ENCODE measurements at regions not wholly inside any gene's neighbourhood (a gene's known extent, or its start where the extent isn't known, plus 50 kb on each side); places are given as distances from the start of the nearest gene placed in this dataset.

DNA sequence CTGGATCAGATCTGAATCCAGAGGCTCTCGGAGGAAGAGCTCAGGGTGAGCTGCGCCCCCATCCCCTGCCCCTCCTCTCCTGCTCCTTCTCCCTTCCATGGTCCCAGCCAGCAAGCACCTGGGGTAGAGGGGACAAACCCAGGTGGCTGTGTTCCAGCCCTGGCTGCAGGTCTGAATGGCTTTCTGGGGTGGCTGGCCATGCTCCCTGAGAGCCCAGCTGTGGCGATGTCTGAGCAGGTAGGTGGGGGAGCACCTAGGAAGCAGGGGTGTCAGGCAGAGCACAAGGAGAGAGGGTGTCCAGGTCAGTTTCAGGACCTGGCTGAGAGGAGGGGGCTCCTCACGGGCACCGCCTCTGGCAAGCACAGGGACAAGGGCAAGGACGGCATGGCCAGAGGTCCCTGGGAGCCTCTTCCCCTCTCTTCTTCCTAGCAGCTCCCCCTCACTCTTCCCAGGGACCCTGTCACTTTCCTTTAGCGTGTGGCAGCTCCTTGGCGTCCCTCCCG is 310.0 kb downstream of the SEC14L1 start:
- DNase-seq: no peak

DNA sequence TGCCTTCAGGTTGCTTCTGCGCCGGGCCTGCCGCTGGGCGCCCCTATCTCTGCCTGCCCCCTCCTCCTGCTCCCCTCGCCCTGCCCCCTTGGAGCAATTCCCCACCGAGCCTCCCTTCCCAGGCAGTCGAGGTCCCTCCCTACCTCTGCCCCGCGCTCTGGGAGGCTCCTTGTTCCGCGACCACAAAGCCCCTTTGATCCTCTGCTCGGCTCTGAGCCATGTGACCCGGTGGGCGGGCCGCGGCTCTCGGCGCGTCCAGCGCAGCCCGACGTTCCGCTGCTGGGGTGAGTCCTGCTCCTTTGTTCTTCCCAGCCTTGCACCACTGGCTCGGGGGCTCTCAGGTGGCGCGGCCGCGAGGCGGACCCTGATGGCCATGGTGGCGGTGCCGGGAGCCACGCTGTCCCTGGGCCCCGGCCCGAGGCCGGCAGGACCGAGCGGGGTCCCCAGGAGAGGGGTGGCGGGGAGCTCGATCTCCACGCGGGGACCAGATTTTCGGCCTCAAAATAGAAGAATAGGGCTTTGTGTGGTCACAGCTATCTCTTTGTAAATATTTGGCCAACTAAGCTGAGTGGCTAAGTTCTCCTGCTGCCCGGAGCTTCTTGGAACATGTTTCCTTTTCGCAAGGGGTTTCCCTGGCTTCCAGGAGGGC is 310.6 kb downstream of the SEC14L1 start:
- DNase-seq: peak; percentile 54

DNA sequence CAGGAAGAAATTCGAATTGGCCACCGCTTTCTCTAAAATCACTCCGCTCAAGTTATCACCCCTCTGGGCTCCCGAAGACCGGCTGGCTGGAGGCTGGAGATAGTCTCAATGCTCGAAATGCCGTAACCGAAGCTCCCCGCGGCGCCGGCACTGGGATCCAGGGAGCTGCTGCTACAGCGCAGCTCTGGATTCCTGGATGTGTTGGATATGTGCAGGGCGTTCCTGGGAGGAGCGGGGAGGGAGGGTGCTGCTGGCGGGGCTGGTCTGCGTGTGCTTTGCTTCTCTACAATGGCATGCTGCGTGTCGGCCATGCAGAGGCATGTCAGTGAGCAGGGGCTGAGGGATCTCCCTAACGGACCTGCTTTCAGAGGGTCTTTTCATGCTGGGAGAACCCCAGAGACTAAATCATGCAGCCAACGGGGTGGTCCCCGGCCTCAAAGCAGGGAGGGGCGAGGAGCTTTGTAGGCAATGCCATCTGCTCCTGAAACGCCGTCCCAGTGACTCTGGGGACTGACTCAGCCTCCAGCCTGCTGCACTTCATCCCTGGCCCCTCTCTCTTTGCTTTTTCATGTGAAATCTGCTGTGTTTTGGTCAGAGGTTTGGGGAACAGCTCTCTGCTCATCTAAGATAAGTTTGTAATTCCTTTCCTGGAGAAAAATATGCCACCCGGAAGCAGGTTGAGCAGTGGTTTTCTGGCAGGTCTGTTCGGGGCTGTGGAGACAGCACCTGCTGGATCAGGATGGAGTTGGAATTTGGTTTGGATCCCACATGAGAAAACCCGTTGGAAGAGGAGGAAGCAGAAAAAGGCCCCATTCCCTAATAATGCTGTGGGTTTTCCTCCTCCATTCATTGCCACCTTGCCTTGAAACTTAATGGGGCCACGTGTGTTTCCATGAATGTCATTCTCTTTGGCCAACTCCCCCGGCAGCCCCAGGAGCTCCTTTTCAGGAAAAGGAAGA is 311.4 kb downstream of the SEC14L1 start:
- no peak for DNase-seq

DNA sequence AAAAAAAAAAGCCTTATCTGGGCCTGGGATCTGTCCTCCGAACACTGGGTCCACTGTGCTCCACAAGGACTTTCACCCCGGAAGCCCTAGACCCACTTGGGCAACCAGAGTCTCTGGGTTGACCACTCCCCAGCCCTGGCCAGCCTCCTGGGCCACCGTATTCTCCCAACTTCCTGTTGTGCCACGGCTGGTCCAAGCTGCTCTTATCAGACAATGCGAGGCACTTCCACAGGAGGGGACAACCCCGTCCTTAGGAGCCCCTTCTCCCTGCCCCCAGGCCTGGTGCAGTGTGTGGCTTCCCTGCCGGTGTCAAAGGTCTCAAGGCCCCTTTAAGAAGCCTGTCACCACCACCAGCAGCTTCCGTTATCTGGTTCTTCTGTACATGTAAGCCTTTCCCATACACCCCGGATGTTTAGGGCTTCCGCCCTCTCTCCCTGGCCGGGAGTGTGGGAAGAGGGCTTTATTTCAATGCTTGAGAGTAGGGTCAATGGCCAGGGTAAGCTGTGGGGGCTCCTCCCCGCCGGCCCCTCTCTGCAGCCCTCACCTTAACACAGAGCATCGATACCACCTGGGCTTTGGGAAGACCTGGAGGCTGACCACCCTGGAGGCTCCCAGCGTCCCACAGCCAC is 313.0 kb downstream of the SEC14L1 start:
- DNase-seq: no peak

DNA sequence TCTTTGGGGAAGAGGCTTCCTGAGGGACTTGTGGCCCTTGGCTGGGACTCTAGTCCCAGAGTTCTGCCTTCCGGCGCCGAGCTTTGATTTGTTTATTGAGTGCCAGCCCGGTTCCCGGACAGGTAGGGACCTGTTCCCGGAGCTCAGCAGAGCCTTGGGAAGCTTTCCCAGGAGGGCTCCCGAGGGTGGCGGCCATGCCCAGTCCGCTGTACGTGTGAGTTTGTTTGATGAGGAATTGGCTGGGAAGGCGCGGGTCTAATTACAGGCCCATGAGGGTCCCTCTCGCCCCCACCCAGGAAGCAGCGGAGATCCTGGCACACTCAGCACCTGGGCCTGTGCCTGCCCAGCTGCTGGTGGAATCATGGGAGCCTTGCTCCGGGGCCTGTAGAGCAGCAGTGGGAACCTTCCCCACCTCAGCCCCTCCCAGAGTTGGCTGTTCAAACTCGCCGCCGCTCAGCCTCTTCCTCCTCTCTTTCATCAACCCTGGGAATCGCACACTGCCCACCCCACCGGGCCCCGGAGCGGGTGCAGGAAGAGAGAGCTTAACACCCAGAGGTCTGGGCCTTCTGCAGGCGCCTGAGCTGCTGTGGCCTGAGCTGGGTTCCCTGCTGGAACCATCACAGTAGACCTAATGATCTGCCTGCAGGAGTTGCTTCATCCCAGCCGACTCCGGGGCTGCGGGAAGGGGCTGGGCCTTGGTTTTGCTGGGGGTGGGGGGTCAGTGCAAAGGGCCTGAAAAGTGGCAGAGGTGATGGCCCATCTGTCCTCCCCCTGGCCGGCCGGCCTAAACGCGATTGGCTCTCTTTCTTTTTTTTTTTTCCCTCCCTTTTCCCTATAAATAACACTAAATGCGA is 313.7 kb downstream of the SEC14L1 start:
- DNase-seq: peak; percentile 59

DNA sequence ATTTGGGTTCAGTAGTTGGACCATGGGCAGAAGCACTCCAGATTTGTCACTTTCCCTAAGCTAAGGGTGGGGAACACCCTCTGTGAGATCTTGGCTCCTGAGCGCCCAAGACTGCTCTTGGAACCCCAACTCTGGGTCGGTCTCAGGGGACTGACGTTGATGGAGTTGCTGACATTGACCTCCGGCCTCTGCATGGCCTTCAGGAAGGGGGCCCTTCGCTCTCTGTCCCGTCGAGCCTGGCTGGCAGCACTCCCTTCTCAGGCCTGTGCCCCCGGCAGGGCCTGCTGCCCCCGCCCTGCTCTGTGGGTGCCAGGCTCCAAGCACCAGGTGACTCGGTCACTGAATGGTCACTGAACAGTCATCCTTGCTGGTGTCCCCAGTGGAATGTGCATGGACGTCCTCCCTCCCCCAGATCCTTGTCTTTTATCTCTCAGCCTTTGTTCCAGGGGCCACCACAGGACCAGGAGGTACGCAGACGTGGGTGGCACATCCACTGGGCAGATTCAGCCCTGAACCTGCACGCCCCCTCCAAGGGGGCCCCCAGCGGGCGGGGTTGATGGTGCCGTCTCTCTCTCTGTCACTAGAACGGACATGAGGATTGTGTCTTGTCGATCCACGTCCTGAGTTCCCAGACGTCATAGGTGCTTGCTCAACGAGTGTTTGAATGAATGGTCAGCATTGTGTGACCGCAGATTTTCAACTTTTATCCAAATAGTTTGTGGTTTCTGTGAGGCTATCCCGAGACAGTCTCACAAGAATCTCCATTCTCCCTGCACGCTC is 314.5 kb downstream of the SEC14L1 start:
- DNase-seq: no peak

DNA sequence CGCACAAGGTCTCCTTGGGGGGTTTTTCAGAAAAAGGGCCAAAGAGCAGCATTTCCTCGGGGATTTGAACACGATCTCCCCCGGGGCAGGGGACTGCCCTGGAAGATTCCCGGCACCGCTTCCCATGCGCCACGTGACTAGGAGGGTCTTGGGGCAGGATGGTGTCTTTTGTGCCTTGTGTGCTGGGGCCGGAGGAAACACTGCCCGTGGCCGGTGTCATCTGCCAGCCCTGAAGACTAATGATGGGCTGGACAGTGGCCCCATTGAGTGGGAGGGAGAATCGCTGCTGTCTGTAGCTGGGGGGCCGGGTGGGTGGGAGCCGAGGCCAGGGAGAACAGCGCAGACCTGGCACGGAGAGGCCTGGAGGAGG is 315.1 kb downstream of the SEC14L1 start:
- no peak for DNase-seq

DNA sequence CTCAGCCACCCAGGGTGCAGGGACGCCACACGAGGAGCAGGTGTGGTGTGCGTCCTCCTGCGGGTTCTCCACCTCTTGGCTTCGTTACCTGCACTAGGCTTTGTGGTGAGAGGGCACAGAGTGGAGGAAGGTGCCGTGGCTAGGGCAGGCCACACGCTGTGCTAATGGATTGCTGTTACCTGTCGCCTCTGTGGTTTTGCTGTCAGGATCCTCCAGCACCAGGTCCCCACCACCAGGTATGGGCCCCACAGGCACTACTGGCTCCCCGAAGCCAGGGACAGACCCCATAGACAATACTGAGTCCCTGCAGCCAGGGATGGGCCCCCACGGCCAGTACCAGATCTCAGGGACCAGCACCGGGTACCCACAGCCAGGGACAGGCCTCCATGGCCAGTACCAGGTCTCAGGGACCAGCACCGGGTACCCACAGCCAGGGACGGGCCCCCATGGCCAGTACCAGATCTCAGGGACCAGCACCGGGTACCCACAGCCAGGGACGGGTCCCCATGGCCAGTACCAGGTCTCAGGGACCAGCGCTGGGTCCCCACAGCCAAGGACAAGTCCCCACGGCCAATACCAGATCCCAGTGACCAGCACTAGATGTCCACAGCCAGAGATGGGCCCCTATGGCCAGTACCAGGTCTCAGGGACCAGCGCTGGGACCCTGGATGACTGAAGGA is 315.6 kb downstream of the SEC14L1 start:
- no peak for DNase-seq

DNA sequence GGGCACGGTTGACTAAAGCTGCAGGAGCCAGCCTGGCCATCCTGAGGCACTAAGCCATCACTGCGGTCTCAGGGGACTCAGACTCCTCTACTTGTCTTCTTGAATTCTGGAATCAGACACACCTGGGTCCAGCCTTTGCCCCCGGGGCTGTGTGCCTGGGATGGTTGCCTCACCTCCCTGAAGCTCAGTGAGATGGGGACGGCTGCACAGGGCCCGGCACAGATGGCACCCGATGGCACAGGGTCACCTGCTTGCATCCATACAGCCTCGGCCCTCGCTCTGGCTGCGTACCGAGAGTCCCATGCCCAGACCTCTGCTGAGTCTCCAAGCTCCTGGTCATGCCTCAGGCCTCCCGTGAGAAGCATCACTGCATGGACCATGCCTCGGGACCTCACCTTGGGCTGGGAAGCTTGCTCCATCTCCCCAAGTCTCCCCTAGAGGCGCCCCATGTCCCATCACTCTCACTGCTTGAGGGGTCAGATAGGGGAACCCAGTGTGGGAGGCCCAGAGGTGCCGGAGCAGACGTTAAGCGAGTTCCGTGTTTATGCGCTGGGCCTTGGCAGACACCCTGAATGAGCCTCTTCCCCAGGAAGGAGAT is 316.3 kb downstream of the SEC14L1 start:
- no peak for DNase-seq

DNA sequence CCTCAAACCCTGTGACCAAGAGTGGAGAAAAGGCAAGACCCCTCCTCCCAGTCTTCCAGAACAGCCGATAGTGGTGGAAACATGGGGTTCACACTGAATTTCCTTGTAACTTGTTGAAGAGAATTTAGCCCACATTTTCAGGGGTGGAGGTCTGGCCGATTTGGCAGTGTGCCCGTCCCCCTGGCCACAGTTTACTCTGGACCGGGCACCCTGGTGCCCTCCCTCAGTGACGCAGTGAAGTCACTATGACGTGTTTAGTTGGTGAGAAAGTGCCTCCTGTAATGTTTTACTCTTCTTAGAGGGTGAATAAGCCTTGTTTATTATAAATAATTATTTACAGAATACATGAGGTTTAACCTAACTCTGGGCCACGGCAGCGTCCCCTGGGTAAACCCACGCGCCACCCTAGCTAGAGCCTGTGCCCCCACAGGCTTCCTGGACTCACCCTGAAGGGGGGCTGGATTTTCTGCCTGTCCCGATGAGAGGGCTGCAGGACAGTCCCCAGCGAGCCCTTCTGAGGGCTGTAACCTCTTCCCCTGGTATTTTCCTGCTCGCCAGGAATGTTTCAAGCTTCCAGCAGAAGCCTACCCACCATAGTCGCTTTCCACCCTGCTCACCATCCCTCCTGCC is 316.9 kb downstream of the SEC14L1 start:
- no peak for DNase-seq

DNA sequence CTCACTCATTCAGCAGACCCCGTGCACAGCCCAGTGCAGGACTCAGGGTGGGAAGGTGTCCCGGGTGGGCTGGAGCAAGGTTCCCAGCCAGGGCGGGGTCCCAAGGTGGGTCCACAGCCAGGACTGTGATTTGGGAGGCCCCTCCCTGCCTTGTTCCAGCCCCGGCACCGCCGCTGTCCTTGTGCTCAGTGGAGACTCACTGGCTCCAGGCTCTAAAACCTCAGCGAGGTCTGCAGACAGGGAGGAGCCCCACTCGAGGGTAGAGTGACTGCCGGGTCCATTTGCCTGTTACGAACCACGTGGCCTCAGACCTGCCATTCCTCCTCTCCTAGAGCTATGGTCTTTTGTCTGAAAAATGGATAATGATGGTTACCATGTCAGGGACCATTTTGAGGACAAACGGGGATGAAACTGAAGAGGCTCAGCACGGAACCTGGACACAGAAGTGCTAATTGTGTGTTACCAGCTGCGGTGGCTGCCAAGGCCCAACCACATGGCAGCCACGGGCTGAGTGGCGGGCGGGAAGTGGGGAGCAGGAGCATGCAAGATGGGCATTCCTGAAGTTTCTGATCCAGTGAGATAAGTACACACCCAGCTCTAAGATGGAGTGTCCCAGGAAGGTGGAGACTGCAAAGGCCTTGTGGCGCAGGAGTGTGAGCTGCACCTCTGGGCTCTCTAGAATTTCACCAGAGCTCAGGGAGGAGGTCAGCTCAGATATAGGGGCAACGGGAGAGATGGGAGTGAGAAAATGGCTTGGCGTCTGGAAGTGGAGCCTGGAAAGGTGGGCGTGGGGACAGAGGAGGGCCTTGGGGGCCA is 317.6 kb downstream of the SEC14L1 start:
- no peak for DNase-seq

DNA sequence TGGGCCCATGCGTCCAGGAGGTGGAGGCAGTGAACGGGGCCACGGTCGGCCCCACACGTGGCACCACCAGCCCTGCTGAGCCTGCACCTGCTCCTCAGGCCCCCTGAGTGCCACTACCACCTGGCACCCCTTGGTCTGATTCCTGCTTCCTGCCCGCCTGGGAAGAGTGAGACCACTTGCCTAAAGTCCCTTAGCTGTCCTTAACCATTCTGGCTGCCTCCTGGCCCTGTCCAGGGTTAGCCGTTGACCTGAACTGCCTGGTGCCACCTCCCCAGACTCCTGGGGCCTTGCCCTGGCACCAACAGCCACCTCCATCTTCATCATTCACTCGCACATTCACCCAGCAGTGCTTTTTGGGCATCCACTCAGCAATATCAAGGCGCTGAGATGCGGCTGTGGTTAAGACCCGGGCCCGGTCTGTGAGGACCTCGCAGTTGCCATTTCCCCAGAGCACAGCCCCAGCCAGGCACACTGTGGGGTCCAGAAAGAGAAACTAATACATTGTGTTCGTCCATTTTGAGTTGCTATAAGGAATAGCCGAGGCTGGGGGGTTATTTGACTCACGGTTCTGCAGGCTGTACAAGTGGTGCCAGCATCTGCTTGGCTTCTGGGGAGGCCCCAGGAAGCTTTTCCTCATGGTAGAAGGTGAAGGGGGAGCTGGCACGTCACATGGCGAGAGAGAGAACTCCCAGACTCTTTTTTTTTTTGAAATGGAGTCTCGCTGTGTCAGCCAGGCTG is 318.4 kb downstream of the SEC14L1 start:
- no peak for DNase-seq

DNA sequence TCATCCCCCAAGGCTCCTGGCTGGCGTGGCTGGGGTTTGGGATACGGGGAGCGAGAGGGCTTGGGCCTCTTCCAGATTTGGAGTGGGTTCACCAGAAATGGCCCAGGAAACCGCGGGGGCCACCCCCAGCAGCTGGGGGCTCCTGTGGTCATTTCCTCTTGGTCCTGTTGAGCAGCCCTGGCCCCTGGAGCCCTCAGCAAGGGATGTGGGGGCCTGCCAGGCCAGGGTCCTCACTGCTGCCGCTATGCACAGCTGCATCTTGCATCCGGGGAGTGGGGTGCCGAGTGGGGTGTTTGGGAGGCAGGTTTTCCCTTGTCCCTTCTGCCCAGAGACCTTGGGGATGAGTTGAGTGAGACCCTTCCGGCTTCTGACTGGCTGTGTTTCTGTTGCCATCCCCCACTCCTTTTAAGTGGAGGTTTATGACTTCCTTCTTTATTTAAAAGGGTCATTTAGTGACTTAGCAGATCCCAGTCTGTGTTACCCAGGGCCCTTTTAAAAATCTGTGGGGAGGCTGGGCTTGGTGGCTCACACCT is 319.8 kb downstream of the SEC14L1 start:
- DNase-seq: no peak

DNA sequence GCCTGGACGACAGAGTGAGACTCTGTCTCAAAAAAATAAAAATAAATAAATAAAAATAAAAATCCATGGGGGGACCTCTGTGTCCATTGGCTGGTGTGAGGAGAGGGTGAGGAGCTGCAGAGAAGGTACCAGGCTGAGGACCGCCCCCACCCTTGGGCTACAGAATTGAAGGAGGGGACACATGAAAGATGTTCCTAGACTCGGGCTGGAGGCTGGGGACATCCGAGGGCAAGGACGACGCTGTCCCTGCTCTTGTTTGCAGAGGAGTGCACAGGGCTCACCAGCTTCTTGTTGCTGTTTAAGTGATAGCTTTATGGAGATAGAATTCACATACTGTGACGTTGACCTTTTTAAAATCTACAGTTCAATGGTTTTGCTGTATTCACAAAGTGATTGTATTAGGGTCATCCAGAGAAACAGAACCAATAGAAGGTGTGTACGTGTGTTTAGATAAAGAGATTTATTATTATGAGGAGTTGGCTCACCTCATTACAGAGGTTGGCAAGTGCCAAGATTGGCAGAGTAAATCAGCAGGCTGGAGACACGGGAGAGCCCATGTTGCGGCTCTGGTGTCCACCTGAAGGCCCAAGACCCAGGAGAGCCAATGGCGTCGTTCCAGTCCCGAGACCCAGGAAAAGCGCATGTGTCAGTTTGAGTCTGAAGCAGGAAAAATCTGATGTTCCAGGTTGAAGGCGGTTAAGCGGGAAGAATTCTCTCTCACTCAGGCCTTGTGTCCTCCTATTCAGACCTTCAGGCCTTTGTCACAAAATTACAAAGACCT is 320.7 kb downstream of the SEC14L1 start:
- DNase-seq: no peak

DNA sequence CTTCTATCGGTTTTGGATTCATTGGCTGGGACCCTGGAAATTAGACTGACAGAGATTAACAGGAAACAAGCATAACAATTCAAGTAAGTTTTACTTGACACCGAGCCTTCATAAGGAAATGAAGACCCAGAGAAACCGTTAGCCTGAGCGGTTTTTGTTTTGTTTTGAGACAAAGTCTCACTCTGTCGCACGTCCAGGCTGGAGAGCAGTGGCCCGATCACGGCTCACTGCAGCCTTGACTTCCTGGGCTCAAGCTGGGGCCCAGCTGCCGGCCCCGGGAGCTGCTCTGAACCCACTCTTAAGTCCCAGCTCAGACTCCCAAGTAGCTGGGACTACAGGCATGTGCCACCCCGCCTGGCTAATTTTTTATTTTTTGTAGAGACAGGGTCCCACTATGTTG is 321.3 kb downstream of the SEC14L1 start:
- no peak for DNase-seq

DNA sequence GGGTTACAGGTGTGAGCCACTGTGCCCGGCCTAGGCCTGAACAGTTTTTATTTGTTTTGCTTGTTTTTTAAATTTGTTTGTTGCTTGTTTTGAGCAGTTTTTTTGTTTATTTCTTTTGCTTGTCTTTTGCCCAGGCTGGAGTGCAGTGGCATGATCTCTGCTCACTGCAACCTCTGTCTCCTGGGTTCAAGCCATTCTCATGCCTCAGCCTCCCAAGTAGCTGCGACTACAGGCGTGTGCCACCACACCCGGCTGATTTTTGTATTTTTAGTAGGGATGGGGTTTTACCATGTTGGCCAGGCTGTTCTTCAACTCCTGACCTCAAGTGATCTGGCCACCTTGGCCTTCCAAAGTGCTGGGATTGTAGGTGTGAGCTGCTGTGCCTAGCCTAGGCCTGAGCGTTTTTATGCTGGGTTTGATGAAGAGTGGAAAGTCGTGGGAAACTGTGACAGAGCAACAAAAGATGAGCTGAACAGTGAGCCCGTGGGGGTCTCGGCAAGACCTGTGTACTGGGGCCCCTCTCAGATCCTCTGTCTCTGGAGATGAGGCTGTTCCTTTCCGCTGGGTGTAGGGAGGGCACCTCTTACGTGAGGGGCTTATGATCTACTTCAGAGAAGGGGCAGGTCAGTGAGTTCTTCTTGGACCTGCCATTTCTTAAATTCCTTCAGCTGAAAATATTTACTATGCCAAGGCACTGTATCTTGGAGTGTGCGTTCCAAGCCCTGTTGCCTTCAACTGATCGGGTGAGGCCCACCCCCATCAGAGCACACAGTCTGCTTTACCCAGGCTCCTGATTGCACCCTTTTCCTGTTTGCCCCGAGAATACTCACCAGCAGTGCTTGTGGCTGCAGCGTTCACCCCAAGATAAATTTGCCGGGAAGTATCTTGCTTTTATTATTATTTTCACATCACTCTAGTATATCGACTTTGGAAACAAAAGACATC is 322.1 kb downstream of the SEC14L1 start:
- DNase-seq: no peak
